NCI-H1092 treated with DMSO at 0.1 percent for 48 hours (cell line): ENCODE measurements at regions not wholly inside any gene's neighbourhood (a gene's known extent, or its start where the extent isn't known, plus 50 kb on each side); places are given as distances from the start of the nearest gene placed in this dataset.
"Not testable (repeated sequence)": the region's sequence is repeated elsewhere in the genome, so short reads cannot be mapped to it uniquely, and the experiment has no call there.

Experiments
- DNase-seq: peaks from one replicate; lab custom pipeline; 2025; lab: John Stamatoyannopoulos, UW

DNA sequence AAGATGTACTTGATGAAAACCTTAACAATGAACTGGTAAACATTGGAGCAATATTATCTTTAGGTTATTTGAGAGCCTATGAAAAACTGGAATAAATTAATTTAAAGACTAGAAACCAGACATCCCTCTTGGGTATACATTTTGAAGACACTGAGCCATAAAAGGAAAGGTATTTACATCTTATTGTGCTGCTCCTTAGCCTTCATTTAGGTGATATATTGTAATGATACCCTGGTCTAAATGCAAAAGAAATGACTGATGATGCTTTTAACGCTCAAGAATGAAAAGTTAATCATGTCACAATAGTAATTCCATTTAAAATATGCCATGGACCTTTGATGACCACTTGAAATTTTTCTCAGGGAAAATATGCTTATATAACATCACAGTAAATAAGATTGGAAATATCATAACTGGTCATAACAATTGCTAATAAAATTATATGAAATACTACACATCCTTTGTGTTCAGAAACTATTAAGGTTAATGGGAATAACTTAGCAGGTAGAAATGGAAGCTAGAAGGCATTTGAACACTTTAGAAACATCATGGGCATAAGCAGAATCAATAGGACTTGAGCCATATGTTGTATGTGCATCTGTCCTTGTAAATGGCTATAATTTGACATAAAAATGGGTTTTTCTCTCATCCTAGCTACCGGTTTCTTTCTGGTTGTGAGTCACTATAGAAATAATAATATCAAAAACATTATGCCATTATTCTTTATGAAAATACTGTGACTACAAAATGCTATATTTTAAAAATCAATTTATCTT is 979.7 kb downstream of the RAPGEF2 start:
- DNase-seq: no peak

- DNase-seq: no peak
Measured at GRCh38 chr4:160091631-160092030, 988.8 kb downstream of the RAPGEF2 start.

DNA sequence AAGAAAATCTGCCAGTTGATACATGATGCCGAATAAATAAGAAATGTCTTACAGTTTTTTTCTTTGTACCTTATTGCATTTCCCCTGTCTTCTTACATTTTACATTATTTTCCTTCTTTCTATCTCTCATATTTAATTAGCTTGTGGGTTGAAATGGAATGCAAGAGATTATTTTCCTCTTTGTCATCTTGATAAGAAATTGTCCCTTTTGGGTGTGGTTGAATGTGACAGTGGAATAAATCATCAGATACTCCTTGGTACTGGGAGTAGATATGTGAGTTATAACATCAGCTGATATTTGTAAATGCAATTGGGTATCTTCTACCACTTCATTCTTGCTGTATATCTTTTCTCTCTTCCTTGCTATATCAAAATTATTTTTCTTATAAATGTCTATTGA is 997.4 kb downstream of the RAPGEF2 start:
- DNase-seq: no peak

GRCh38 chr4:160110891-160111290 is 1008.0 kb downstream of the RAPGEF2 start:
- DNase-seq: no peak

DNA sequence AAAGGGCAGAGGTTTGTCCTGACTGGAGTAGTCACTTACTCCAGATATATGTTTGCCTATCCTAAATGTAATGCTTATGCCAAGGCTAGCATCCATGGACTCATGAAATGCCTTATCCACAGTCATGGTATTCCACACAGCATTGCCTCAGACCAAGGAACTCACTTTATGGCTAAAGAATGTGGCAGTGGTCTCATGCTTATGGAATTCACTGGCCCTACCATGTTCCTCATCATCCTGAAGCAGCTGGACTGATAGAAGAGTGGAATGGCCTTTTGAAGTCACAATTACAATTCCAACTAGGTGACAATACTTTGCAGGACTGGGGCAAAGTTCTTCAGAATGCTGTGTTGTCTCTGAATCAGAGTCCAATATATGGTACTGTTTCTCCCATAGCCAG is 1014.8 kb downstream of the RAPGEF2 start:
- no peak for DNase-seq

DNA sequence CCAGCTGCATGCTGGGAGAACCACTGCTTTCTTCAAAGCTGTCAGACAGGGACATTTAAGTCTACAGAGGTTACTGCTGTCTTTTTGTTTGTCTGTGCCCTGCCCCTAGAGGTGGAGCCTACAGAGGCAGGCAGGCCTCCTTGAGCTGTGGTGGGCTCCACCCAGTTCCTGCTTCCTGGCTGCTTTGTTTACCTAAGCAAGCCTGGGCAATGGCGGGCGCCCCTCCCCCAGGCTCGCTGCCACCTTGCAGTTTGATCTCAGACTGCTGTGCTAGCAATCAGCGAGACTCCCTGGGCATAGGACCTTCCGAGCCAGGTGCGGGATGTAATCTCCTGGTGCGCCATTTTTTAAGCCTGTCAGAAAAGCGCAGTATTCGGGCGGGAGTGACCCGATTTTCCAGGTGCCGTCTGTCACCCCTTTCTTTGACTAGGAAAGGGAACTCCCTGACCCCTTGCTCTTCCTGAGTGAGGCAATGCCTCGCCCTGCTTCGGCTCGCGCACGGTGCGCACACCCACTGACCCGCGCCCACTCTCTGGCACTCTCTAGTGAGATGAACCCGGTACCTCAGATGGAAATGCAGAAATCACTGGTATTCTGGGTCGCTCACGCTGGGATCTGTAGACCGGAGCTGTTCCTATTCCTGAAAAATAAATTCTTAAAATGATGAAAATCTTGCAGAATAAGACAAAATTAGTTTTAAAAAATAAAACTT is 1022.9 kb downstream of the RAPGEF2 start:
- not testable (repeated sequence) for DNase-seq

DNA sequence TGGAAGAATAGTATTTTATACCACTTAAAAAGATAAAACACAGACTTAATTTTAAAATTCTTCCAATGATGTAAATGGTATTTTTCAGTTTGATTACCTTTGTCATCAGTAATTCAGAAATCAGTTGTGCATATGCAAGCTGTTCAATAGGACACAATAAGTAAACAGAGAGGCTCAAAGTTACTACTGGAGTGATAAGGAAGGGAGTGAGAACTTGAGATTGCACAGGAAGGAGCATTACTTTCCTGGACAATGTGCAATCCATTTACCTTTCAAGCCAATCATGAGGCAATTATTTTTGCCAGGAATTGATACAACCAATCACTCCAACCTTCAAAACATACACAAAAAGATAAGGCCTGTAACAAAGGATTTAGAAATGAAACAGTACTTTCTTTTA is 1024.3 kb downstream of the RAPGEF2 start:
- DNase-seq: no peak

- DNase-seq: no peak
Measured at GRCh38 chr4:160129439-160129838, 1026.6 kb downstream of the RAPGEF2 start.

- DNase-seq: no peak
Measured at GRCh38 chr4:160136021-160136420, 1033.1 kb downstream of the RAPGEF2 start.

DNA sequence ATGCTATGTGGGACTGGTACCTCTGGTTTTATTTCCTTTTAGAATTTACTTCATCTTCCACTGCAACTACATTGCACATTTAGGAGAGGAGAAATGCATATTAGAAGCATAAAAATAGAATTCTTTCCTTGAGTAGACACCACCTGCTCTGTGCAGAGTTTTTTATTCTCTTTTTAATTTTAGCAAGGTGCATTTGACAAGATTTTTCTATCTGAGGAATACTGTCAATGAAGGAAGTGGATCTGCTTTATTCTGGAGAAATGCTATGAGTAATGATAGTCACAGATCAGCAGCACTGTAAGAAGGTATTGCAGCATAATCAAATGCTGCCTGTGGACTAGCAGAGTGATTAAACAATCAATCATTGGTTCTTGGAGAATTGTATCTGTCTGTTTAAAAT is 1038.3 kb downstream of the RAPGEF2 start:
- no peak for DNase-seq

GRCh38 chr4:160142579-160142978 is 1039.7 kb downstream of the RAPGEF2 start:
- no peak for DNase-seq

GRCh38 chr4:160143574-160143973 is 1040.7 kb downstream of the RAPGEF2 start:
- no peak for DNase-seq

GRCh38 chr4:160159457-160159856 is 1056.6 kb downstream of the RAPGEF2 start:
- DNase-seq: no peak

DNA sequence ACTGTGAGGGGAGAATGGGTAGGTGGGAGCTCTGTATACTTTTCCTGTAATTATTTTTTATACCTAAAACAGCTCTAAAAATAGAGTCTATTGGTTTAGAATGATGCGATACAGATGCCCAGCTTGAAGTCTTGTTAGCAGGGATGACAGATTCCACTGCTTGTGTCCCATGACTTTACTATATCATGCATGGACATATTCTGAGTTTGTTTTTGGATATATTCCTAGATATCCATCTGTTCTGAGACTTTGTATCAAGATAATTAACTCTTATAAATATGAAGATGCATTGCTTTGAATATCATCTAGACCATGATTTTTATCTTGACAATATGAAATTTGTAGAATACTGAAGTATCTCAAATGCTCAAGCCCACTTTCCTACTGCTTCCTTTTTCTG is 1058.1 kb downstream of the RAPGEF2 start:
- no peak for DNase-seq

GRCh38 chr4:160175064-160175643 is 1072.3 kb downstream of the RAPGEF2 start:
- no peak for DNase-seq

GRCh38 chr4:160180211-160180610 is 1077.3 kb downstream of the RAPGEF2 start:
- no peak for DNase-seq

- DNase-seq: no peak
Measured at GRCh38 chr4:160182727-160183126, 1079.8 kb downstream of the RAPGEF2 start.

GRCh38 chr4:160184884-160185283 is 1082.0 kb downstream of the RAPGEF2 start:
- DNase-seq: no peak

DNA sequence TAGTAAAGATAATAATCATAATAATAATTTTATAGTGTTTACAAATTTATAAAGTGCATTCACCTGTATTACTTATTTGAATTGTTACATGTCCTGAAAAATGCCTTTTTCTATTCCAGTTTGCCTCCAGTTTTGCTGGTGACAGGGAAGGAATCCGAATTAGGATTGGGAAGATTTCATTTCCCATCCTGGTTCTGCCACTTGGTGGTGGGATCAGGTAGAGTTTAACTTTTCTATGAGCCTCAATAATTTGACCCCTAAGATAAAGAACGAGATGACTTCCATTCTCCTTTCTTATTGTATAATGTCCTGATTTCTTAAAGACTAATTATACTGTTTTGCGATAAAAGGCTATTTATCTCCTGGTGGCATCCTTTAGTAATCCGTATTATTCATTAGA is 1090.9 kb downstream of the RAPGEF2 start:
- DNase-seq: no peak

DNA sequence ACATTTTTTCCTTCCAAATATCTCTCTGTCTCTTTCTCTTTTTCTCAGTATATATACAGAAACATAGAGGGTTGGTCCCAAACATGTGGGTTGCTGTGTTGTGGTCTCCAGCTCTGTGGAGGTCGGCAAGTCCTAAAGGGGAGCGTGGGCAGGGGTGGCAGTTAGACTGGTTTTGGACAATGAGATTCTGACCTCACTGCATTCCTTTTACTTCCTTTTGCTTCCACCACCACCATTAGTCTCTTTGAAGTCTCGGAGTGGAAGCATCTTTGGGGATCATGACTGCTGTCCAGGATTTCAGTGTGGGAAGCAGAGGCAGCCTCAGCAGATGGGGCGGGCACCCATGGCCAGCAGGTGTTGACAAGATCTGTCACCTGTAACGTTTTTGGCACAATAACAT is 1091.8 kb downstream of the RAPGEF2 start:
- no peak for DNase-seq

- DNase-seq: no peak
Measured at GRCh38 chr4:160202802-160203201, 1099.9 kb downstream of the RAPGEF2 start.

DNA sequence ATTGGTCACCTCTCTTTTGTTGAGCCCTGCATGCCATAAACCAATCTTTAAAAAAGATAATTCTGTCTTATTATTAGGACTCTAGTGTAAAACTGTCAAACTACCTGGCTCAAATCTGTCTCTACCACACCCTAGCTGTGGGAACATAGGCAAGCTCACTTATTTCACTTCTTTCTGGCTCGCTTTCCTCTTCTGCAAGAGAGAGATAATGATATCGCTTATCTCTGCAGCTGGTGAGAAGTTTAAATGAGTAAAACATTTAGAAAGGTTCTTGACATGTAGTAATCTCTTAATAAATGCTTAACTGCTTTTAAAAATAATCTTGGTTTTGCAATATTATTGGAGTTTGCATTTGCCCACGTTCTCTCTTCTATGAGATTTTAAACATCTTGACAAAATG is 1109.2 kb downstream of the RAPGEF2 start:
- DNase-seq: no peak

DNA sequence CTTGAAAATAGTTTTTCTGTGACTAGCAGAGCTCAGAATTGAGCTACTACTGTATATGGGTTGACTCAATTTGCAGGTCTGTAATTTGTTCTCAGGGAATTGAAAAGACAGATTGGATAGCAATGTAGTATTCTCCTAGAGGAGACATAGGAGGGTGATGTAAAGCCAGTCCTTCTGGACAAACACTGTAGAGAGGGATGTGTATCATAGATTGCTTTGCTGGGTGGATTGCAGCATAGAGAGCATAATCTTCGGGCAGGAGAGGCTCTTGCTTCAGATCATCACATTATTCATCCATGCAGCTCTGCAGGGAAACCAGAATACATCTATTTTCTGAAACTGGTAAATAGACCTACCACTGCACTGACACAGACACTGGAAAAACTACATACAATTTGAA is 1110.5 kb downstream of the RAPGEF2 start:
- DNase-seq: no peak
